Stimulated activated CD4-positive, alpha-beta T cell treated with anti-CD3 and anti-CD28 coated beads, TNF-alpha, amount 100 ng/mL, for 1 hour (primary cell): ENCODE measurements at regions not wholly inside any gene's neighbourhood (a gene's known extent, or its start where the extent isn't known, plus 50 kb on each side); places are given as distances from the start of the nearest gene placed in this dataset.
A peak's percentile ranks its signal among the peaks of the same experiment; 100 is the strongest.

Experiments
- DNase-seq, 3 donors: peaks; one replicate each; pipeline ENCODE4 v3.0.0-alpha.2; 2020; ENCODE audit warnings: low read depth in 3 of 3, low spot score in 1 of 3

- DNase-seq = no peak
These were observed 88.5 kb upstream of the COL5A2 start for GRCh38 chr2:189267925-189268579.

GRCh38 chr2:189268763-189269162 is 89.2 kb upstream of the COL5A2 start:
- DNase-seq = no peak

GRCh38 chr2:189273734-189274133 is 94.2 kb upstream of the COL5A2 start:
- DNase-seq = no peak

- no peak for DNase-seq
These were observed 94.8 kb upstream of the COL5A2 start for GRCh38 chr2:189274361-189274760.

GRCh38 chr2:189276277-189276676 is 96.7 kb upstream of the COL5A2 start:
- DNase-seq = no peak

GRCh38 chr2:189281201-189281600 is 101.6 kb upstream of the COL5A2 start:
- DNase-seq = no peak

GRCh38 chr2:189285349-189285748 is 105.8 kb upstream of the COL5A2 start:
- DNase-seq = no peak

GRCh38 chr2:189285962-189286645 is 106.5 kb upstream of the COL5A2 start:
- no peak for DNase-seq

- no peak for DNase-seq
These were observed 107.8 kb upstream of the COL5A2 start for GRCh38 chr2:189287363-189287762.

- DNase-seq = no peak
These were observed 108.5 kb upstream of the COL5A2 start for GRCh38 chr2:189287982-189288521.

GRCh38 chr2:189291460-189291859 is 111.9 kb upstream of the COL5A2 start:
- no peak for DNase-seq

- no peak for DNase-seq
These were observed 113.6 kb upstream of the COL5A2 start for GRCh38 chr2:189293164-189293563.

GRCh38 chr2:189297446-189297845 is 117.9 kb upstream of the COL5A2 start:
- DNase-seq = no peak

GRCh38 chr2:189298038-189298437 is 118.5 kb upstream of the COL5A2 start:
- DNase-seq = no peak

GRCh38 chr2:189298481-189298880 is 118.9 kb upstream of the COL5A2 start:
- DNase-seq = no peak

- no peak for DNase-seq
These were observed 120.4 kb upstream of the COL5A2 start for GRCh38 chr2:189299974-189300373.

- DNase-seq = no peak
These were observed 121.4 kb upstream of the COL5A2 start for GRCh38 chr2:189300916-189301315.

GRCh38 chr2:189302274-189302948 is 122.8 kb upstream of the COL5A2 start:
- DNase-seq = no peak

- DNase-seq = peak in 1 of 3 donors; percentile 12
These were observed 124.8 kb upstream of the COL5A2 start for GRCh38 chr2:189304360-189304759.

GRCh38 chr2:189305291-189305943 is 125.9 kb upstream of the COL5A2 start:
- DNase-seq = no peak

GRCh38 chr2:189306525-189306924 is 127.0 kb upstream of the COL5A2 start:
- no peak for DNase-seq
